ENCODE measurements at regions not wholly inside any gene's neighbourhood (a gene's known extent, or its start where the extent isn't known, plus 50 kb on each side); places are given as distances from the start of the nearest gene placed in this dataset.

GRCh38 chr5:148708854-148709253, 54.5 kb upstream of the HTR4 start:
- no peak overlapping the region for H3K4me3 ChIP-seq (ENCODE audit: low read depth, low read length)
- H3K4me1 ChIP-seq, result no peaks in the 10 kb centered on the region
- H3K27me3 ChIP-seq, result no peaks in the 10 kb centered on the region
- H3K9me3 ChIP-seq, result no peaks in the 10 kb centered on the region
- DNase-seq, result no peak
- TF ChIP-seq CTCF (IDR thresholded peaks at IDR 0.05; ENCODE audit: low read depth, low read length), result no peak
- H3K36me3 ChIP-seq, result no peaks in the 10 kb centered on the region

- no peak for DNase-seq
- Histone ChIP-seq H3K36me3 (no peaks in the 10 kb centered on the region), H3K4me3 (ENCODE audit: low read depth, low read length) (no peak overlapping the region), H3K27me3 (no peaks in the 10 kb centered on the region), H3K9me3 (no peaks in the 10 kb centered on the region), H3K4me1 (no peaks in the 10 kb centered on the region)
- no peak for TF ChIP-seq CTCF (IDR thresholded peaks at IDR 0.05; ENCODE audit: low read depth, low read length)
These were observed 57.6 kb upstream of the HTR4 start for GRCh38 chr5:148711961-148712360.

- no peak overlapping the region for H3K4me3 ChIP-seq (ENCODE audit: low read depth, low read length)
- no peak for TF ChIP-seq CTCF (IDR thresholded peaks at IDR 0.05; ENCODE audit: low read depth, low read length)
- H3K4me1 ChIP-seq, result no peaks in the 10 kb centered on the region
- H3K36me3 ChIP-seq, result no peaks in the 10 kb centered on the region
- no peaks in the 10 kb centered on the region for H3K9me3 ChIP-seq
- H3K27me3 ChIP-seq, result no peaks in the 10 kb centered on the region
- DNase-seq, result no peak
These were observed 59.6 kb upstream of the HTR4 start for GRCh38 chr5:148713735-148714508.

GRCh38 chr5:148716716-148717115, 62.4 kb upstream of the HTR4 start:
- TF ChIP-seq CTCF (IDR thresholded peaks at IDR 0.05; ENCODE audit: low read depth, low read length), result no peak
- Histone ChIP-seq H3K36me3 (no peaks in the 10 kb centered on the region), H3K9me3 (no peaks in the 10 kb centered on the region), H3K27me3 (no peaks in the 10 kb centered on the region), H3K4me1 (no peaks in the 10 kb centered on the region; the same call in 1 of the 2 replicates), H3K4me3 (ENCODE audit: low read depth, low read length) (no peak overlapping the region)
- no peak for DNase-seq

- Histone ChIP-seq H3K4me1 (no peaks in the 10 kb centered on the region; the same call in 1 of the 2 replicates), H3K9me3 (no peaks in the 10 kb centered on the region), H3K36me3 (no peaks in the 10 kb centered on the region), H3K4me3 (ENCODE audit: low read depth, low read length) (no peak overlapping the region), H3K27me3 (no peaks in the 10 kb centered on the region)
- no peak for DNase-seq
- no peak for TF ChIP-seq CTCF (IDR thresholded peaks at IDR 0.05; ENCODE audit: low read depth, low read length)
These were observed 63.3 kb upstream of the HTR4 start for GRCh38 chr5:148717668-148718067.

- TF ChIP-seq CTCF (IDR thresholded peaks at IDR 0.05; ENCODE audit: low read depth, low read length), result no peak
- H3K4me1 ChIP-seq, result no peaks in the 10 kb centered on the region; the same call in 1 of the 2 replicates
- H3K36me3 ChIP-seq, result no peaks in the 10 kb centered on the region
- no peaks in the 10 kb centered on the region for H3K9me3 ChIP-seq
- H3K4me3 ChIP-seq (ENCODE audit: low read depth, low read length), result no peak overlapping the region
- no peaks in the 10 kb centered on the region for H3K27me3 ChIP-seq
- DNase-seq, result no peak
These were observed 65.3 kb upstream of the HTR4 start for GRCh38 chr5:148719605-148720004.
